DMS153 (cell line): ENCODE measurements at regions not wholly inside any gene's neighbourhood (a gene's known extent, or its start where the extent isn't known, plus 50 kb on each side); places are given as distances from the start of the nearest gene placed in this dataset.

Experiments used
- DNase-seq: peaks from one replicate; lab custom pipeline; 2025; lab: John Stamatoyannopoulos, UW

DNA sequence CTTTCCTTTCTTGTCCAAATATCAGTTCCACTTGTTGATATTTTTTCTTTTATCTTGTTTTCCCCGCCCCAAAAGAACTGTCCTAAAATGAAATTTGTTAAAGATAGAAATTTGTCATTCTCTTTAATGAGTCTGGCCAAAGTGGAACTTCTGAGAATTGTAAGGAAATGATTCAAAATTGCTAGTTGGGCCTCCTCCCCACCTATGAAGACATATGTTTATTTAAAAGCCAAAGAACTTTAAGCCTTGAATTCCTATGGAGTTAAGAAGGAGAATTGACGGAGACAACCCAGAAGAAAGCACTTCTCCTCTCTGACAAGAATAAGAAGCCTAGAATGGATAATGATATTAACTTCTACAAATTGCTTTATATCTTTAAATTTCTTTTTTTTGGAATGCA, 59.1 kb upstream of the ALDH1A1 start:
- no peak for DNase-seq

DNA sequence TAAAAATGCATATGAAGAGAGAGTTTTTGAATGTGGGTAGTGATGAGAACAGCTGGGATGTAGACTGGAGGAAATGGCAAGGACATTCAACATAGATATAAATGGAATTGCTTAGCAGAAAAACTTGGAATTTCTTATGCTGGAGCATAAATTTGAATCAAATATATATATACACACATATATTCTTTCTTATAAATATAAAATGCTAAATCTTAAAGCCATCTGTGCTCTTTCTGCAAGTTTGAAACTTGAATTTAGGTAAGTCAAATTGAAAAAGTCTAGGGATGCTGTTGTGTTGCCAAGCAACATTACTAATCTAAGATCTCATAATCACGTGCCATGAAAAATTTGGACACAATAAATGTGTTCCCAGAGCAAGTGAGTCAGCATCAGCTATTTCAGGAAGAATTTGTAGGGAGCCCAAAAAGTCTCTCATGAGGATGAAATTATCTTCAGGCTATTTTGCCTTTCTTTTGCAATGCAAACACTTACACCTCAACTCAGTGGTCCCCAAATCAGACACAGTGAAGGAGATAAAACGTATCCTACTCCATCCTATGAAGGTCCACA, 58.4 kb upstream of the ALDH1A1 start:
- no peak for DNase-seq

DNA sequence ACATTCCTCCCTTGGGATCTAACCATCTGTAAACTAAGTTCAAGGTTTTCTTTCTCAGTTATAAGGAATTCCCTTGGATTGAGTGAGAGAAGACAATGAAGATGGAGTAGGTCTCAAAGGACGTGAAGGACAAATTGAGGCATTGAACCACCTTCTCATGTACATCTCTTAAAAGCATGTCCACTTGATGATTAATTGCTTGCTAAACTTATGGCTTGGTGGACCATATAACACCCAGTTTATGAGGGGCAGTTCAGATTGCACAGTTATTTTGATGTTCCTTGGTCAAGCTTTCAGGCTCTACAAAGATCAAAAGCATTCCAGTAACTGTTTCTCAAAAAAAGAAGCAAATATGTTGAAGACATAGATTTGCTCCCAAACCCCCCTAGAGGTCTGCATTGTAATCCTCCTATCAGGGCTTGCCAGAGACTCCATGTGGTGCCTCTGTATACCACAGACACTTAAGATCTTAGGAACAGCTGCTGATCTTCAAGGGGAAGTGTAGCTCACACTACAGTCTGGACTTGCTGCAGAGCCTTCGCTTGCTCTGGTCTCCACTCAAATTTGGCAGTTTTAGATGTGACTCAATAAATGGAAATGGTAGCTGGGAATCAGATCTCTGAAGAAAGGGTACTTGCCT, 56.9 kb upstream of the ALDH1A1 start:
- DNase-seq = no peak

DNA sequence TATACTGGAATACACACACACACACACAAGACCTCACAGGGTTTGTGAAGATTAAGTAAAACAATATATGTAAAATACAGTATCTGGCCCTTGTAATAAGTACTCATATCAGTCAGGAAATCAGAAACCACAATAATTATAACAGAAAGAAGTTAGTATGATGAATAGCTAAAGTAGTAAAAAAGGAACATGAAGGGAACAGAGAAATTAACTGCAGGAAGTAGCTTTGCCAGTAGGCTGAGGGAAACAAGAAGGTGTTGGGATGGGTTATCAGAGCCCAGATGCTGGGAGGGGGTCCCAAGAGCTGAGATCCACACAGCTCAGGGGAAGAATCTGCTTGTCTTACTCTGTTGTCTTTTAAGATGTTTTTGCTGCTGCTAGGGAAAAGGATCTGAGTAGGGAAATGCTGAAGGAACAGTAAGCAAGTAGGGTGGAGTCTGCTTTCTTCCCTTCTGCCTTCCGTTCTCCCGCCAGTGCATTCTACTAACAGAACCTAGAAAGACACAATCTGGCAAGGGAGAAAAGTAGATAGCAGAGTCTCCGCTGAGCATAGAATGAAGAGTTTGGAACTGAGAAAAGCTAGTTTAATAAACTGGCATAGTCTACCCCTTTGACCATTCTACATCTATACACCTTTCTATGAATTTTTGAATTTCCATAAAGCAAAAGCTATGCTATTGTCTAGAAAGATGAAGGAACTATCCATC, 55.3 kb upstream of the ALDH1A1 start:
- no peak for DNase-seq

DNA sequence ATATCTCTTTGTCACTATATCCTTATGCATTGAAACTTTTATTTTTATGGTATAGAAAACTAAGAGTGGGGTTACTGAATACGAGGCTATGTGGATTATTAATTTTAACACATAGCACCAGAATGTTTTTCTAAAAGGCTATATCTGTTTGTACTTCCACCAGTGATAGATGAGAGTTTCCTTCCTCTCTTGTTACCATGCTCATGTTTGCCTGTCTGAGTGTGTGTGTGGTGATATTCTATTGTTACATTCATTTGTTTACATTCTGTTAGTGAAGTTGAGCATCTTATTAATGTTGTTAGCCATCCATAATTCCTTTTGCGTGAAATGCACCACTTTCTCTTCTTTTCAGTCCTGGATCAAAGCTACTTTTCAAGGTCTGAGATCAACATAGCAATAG, 54.1 kb upstream of the ALDH1A1 start:
- DNase-seq = no peak
